ENCODE measurements at regions not wholly inside any gene's neighbourhood (a gene's known extent, or its start where the extent isn't known, plus 50 kb on each side); places are given as distances from the start of the nearest gene placed in this dataset.

DNA sequence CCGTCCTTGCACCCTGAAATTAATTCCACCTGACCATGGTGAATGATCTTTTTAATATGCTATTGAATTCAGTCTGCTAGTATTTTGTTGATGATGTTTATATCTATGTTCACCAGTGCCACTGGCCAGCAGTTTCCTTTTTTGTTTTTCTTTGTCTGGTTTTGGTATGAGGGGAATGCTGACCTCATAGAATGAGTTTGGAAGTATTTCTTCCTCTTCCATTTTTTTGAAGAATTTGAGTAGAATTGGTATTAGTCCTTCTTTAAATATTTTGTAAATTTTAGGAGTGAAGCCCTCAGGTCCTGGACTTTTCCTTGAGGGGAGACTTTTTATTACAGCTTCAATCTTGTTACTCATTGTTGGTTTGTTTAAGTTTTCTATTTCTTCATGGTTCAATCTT lies 231.6 kb downstream of the MRPL39 start:
- no peak for DNase-seq

DNA sequence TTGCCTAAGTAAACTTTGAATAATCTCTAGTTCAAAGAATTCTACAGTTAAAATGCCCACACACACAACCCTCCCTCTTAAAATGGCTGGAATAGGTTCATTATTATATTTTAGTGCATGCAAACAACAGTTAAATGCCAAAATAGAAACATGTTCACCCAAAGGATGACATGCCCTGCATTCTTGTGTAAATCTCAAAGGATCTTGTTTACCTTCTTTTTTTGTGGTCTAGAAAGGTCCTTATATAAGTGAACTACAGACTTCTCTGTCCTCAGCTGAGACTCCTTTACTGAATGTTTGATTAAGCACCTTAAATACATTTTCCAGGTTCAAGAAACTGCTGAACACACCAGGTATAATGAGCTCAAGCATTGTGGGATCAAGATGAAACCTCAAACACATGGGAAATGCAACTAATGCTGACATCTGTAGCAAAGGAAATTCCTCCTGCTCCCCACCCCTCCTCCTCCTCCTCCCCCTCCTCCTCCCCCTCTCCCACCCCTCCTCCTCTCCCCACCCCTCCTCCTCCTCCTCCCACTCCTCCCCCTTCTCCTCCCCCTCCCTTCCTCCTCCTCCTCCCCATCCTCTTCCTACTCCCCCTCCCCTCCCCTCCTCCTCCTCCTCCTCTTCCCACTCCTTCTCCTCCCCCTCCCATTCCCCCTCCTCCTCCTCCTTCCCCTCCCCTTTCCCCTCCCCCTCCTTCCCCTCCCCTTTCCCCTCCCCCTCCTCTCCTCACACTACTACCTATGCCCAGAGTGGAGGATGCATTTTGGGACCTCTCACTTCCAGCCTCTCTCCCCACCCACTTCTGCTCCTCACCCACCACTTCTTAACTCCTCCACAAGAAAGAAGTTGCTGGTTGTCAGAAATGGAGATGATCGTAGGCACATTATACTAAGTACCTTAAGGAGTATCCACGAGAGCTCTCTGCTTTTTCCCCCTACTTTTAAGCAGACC lies 233.9 kb downstream of the MRPL39 start:
- no peak for DNase-seq

DNA sequence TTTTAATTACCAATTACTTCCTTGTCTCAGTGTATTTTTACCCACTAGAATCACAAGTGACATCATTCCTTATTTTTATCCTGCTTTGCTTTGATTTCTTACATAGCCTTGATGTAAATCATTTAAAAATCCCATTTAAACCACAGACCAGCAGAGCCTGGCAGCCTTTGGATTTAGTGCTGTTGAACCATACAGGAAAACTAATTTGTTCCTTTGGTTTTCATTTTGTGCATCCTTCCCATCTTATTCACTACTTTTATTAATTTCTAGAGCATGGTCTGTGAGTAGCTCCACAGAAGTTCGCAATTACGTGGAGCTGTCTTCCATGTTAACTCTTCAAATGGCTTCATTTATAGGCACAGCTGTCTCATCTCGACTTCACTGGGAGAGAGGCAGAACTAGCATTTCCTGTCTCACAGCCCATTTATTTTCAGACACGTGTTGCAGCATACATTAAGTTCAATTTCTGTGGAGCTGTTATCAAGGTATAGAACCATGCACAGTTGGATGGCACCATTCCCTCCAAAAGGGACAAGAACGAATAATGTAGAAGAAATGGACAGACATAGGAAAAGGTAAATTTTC lies 235.3 kb downstream of the MRPL39 start:
- DNase-seq: no peak

DNA sequence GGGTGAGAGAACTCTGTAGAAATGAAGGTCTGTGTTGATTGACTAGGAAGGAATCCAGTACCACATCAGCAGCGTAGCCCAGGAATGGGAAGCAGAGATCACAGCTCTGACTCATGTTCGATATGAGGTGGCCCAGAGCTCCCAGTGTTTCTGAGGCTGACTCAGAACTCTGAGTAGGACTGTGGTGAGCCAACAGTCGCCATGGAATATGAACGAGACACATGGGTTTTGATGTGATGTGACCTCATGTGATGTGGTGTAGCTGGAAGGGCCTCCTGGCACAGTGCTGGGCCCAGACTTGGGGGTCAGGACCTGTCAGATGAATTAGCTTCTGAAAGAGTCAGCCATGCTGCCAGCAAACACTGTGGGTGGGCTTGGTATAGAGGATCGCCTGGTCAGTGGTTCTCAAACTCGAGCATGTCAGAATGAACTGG lies 237.0 kb downstream of the MRPL39 start:
- no peak for DNase-seq

DNA sequence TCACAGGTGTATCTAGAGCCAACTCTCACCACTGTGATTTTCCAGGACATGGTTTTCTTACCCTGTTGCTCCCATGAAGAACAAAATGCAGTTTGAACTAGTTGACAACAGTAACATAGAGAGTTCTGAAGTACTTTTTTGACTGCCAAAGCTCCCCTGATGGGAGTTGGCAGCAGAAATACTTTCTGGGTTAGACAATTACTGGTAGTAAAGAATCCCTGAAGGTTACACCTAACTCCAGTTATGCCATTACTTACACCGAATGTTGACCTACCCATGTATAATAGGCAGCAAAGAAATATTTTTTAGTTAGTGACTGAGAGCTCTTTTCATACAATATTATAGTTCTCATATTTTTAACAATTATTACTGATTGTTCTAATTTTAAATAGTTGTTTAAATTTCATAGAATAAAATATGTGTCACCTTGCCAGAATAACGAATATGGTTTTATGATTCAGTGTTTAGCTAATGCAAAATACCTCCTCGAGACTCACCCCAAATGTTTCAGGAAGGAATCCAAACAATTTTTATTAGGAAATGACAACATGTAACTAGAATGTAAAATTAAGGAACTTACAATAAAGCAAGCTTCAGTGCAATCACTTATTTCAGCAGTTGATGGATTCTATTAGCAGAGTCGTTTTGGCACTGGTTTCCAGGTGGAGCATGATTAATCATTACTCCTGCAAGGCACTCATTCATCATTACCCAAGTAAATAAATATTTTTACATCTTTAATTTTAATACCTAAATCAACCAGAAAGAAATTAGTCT lies 237.6 kb downstream of the MRPL39 start:
- DNase-seq: no peak

DNA sequence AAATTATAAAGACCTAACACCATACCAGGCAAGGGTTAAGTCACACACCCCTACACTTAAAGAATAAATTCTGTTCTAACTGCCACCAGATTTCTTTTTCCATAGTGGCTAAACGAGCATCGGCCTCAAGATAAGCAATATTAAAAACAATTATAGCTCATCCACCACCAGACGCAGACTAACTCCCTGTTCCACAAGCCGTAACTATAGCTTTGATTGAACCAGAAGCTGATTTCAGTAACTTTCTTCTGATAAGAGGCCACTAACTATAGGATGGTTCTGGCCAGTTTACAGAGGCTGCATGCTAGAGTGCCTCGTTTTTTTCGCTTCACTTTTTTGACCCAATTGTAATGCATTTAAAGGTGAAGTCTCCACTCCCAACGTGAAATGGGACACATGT lies 238.8 kb downstream of the MRPL39 start:
- no peak for DNase-seq

DNA sequence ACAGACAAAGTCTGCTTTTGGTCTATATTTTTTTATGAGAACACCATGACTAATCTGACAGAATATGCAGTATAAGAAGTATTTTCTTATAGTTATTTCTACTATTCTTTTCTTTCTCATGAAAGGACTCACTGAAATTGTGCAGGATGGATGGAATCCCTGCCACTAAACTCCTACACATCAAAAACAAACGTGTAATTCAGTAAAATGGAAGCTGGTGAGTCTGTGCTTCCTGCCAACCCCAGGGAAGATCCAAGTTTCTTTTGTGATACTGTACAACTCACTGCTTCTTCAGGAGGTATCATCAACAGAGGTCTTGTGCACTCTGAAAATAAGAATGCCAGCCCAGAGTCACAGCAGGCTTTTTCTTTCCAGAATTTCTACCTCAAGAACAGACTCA lies 241.2 kb downstream of the MRPL39 start:
- DNase-seq: no peak

DNA sequence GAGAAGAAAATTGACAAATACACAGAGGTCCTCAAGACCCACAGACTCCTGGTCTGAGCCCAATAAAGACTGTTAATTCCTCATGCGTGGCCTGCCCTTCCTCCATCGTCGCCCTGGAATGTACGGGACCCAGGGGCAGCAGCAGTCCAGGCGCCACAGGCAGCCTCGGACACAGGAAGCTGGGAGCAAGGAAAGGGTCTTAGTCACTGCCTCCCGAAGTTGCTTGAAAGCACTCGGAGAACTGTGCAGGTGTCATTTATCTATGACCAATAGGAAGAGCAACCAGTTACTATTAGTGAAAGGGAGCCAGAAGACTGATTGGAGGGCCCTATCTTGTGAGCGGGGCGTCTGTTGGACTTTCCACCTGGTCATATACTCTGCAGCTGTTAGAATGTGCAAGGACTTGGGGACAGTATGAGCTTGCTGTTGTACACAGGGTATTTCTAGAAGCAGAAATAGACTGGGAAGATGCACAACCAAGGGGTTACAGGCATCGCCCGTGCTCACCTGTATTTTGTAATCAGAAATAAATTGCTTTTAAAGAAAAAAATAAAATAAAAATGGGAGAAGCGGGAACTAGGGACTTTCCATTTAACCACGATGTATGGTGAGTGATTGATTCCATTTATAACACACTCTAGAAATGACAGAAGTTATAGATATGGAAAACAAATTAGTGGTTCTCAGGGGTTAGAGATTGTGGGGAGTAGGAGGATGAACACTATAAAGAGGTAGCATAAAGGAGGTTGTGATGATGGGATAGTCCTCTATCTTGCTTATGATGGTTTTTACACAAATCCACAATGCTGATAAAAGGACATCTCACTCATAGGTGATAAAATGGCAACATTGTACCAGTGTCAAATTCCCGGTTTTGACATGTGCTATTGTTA lies 244.7 kb downstream of the MRPL39 start:
- DNase-seq: no peak

DNA sequence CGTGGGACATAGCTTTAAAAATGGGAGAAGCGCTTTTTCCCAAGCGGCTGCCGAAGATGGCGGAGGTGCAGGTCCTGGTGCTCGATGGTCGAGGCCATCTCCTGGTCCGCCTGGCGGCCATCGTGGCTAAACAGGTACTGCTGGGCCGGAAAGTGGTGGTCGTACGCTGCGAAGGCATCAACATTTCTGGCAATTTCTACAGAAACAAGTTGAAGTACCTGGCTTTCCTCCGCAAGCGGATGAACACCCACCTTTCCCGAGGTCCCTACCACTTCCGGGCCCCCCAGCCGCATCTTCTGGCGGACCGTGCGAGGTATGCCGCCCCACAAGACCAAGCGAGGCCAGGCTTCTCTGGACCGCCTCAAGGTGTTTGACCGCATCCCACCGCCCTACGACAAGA lies 245.5 kb downstream of the MRPL39 start:
- DNase-seq: no peak

DNA sequence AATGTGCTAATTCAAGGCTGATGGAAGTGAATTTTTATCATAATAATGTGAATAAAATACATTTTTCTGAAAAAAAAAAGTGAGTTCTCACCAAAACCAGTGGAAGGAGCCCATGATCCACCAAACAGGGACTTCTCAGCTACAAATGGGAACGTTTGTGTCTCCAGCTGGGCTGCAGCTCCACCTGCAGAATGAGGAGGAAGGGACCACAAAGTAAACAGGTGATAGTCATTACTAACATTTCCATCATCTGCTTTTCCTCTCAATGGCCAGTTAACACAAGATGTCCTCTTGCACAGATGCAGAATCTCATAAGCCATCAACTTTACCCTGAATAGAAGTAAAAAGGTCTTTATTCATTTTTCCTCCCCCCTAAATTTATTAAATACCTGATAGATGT lies 246.2 kb downstream of the MRPL39 start:
- no peak for DNase-seq

DNA sequence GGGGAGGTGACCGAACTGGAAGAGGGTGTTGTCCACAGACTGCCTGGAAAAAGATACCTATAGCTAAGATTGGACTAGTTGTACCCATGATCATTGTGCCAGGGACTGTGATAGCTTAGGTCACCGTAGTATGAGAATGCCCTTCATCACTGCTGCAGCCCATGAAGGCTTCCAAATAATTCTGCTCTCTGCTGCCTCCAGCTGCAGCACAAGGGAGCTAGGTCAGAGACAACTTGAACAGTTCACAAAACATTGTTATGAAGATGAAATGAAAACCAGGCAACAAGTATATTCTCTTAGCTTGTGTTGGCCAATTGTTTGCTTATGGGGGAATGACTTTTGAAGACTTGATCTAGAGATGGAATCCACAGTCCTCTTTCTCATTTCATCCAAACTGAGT lies 246.7 kb downstream of the MRPL39 start:
- DNase-seq: no peak

DNA sequence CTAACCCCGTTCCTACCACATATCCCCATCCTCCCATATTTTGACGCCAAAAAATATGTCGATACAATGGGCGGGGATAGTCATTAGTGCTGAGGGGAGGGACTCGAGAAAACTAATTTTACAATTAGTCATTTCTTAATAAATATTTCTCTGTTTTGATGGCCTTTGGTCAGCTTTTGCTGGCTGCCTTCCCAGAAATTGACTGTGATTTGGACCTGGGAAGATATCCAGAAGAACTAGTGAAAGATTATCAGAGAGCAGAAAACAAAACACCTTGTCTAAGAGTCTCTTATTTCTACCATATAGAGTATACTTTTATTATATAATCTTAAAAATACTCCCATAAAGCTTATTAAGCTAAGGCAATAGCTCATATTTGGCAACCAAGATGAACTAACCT lies 247.6 kb downstream of the MRPL39 start:
- DNase-seq: no peak

DNA sequence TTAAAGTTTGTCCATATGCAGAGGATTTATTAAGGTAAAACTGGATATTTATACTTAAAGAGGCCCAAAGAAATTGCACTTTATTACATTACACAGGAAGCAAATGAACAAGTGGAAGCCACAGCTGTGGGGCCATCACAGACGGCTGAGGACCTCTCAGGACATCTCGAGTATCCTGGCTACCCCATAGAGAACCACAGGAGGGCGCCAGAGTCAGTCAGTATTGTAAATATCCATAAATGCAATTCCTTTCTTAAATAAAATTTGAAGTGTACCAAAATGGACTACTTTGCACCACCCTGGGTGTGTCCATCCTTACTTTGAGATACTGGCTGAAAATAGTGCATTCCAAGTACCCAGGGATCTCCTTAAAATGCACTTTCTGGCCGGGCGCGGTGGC lies 257.2 kb downstream of the MRPL39 start:
- DNase-seq: peak; percentile 15

DNA sequence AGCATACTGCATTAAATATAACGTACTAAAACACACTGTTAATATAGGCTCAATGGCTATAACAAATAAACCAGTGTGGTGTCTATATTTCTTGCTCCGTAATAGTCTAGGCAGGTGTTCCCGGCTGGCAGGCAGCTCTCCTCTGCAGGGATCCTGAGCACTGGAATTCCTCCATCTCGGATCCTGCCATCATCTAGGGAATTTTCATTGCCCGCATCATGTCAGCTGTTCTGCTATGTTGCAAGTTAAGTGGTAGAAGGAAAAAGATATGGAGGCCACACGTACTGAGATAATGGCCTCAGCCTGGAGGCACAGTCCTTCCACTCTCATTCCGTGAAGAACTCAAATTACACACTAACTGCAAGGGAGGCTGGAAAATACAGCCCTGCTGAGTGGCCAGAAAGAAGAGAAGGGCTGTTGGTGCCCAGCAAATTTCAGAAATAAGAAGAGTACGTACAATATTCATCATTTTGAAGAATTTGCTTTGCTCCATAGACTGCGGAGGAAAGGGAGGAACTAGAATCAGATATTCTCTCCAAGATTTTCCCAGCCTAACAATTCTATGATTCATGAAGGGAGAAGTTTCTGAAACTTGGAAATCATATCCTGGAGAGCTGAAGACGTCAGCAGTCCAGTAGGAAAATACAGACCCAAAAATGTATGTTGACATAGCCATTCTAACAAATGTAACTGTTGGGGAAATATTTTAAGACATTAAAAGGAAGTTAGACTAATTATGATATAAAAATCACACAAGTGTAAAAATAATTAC lies 263.3 kb downstream of the MRPL39 start:
- DNase-seq: no peak

DNA sequence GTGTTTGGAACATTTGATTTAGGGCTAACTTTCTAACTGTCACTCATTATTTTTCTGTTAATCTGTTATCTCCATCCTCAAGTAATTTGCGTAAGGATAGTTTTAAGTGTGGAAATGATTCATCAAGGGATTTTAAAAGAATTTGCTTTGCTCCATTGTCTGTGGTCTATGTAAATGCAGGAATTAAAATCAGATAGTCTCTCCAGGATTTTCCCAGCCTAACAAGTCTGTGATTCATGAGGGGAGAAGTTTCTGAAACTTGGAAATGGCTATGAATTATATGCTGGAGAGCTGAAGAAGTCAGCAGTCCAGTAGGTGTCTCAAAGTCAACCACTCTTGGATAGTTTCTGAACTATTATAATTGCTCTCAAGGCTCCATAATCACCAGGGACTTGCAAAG lies 264.5 kb downstream of the MRPL39 start:
- no peak for DNase-seq

DNA sequence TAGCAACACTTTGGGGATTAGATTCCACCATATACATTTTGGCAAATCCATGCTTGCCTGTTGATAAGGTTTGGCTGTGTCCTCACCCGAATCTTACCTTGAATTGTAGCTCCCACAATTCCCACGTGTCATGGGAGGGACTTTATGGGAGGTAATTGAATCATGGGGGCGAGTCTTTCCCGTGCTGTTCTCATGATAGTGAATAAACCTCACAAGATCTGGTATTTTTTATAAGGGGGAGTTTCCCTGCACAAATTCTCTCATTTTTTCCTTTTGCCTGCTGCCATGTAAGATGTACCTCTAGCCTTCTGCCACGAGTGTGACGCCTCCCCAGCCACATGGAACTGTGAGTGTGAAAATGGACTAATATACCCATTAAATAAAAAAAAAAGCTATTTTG lies 265.3 kb downstream of the MRPL39 start:
- DNase-seq: no peak

DNA sequence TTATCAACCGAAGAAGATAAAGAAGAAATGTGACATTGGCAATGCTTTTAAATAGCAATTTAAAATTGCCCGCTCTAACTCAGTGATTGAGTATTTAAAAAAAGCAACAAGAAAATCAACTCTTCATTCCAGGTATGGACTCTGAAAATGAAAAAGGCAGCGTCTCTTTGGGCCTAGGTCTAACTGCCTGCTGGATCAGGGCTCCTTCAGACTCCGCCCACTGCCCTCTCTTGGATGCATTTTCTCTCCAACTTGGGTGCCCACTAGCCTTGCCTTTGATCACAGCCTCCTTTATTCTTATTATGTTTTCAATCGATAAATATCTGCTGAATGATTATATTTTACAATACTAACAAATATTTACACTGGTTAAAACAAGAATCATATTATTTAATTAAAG lies 268.9 kb downstream of the MRPL39 start:
- DNase-seq: no peak

DNA sequence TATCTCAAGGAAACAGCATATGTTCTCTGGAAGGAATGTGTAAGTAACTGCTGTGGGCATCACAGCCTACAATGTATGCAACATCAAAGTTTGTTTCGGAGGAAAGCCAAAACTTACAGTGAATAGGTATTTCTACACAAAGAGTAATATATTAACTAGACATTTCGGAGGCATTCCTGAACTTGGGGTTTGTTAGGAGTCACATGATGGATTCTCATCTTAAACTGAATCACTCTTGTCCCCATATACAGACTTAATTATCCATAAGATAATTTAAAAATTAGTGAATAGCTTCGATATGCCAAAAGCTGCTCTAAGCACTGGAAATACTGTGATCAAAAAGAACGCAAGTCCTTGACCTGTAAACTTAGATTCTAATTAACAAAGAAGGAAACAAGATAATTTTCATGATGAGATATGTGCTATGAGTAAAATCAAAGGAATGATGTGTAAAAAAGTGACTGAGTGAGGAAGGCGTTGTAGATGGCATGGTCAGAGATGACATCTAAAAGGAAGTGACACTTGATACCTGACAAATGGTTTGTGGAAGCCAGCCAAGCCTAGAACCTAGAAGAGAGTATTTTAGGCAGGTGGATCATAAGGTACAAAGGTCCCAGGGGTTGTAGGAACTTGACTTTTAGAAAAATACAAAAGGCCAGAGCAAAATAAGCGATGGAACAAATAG lies 273.1 kb downstream of the MRPL39 start:
- DNase-seq: no peak

DNA sequence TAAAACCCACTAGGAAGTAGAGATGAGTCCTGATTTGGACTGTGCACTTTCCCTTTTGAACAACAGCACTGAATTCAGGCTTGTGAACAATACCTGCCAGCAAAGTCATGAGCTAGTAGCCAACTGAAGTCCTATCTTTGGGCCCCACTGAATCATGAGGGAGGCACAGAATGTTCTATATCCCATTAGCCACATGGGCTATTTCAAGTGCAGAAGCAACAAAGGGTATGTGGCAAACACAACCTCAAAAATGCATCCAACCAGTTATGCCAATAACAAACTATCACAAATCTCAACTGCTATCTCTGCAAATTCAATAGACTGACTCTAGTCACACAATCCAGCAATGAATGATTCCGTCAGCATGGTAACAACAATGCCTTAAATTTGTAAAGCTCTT lies 276.0 kb downstream of the MRPL39 start:
- DNase-seq: no peak

DNA sequence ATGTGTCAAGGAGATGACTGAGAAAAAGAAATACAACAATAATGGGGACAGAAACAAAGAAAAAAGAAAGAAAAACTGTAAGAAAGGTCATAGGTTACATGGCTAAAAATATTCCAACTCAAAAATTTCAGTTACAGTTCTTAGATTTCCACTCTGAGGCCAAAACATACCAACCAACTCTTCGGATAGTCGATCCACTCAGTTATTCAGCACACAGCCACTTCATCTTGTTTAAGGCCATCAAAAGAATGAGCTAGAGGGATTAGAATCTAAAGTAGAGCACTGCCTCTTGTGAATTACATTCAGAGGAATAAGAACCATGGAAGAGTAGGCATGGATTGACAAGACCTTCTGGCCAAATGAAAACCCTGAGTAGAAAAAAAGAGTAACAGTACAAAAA lies 277.0 kb downstream of the MRPL39 start:
- DNase-seq: no peak

DNA sequence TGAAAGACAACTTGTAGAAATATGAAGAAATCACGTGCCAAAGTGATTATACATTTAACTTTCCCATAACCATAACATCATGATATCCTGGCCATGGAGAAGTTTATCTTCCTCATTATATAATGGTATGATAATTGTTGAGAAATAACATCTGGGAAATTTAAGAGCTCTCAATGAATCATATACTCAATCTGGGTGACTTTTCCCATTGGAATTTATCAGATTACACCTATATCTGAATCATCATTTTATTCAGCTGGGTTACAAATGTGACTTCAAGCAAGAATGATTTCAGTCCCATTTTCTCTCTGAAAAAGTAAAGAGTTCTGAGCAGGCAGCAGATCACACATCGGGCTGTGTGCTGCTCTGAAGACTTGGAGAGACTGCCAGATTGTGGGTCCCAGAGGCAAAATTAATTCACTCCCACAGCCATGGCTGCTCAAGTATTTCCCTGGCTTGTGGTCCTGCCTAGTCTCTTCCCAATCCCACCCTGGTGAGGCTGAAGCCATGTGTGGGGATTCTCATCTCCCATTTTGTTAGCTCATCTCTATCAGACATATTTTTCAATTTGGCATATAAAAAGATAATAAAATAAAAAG lies 278.0 kb downstream of the MRPL39 start:
- DNase-seq: no peak
